ENCODE measurements at regions not wholly inside any gene's neighbourhood (a gene's known extent, or its start where the extent isn't known, plus 50 kb on each side); places are given as distances from the start of the nearest gene placed in this dataset.

GRCh38 chr4:15215109-15215508 is 212.7 kb upstream of the C1QTNF7 start:
- Histone ChIP-seq H3K9me3 (no peaks in the 10 kb centered on the region), H3K4me1 (ENCODE audit: control insufficient read depth in 1 of 2, low read depth in 2 of 2) (peaks cover 0 to 24% of the 10 kb centered on the region in 2 donors), H3K4me3 (peak overlapping the region; percentile 5), H3K36me3 (no peaks in the 10 kb centered on the region), H3K27me3 (replicated peaks; ENCODE audit: insufficient read depth) (no peaks in the 10 kb centered on the region), H3K27ac (peak overlapping the region in 1 of 2 donors; percentile 4)
- DNase-seq (ENCODE audit: low spot score) (no peak), ATAC-seq (ENCODE audit: insufficient number of reproducible peaks, low FRiP score, low read depth) (no peak)
- no peak for TF ChIP-seq CTCF (IDR thresholded peaks at IDR 0.05)

- Histone ChIP-seq H3K36me3 (no peaks in the 10 kb centered on the region), H3K4me3 (no peak overlapping the region), H3K27me3 (replicated peaks; ENCODE audit: insufficient read depth) (no peaks in the 10 kb centered on the region), H3K9me3 (no peaks in the 10 kb centered on the region), H3K4me1 (ENCODE audit: control insufficient read depth in 1 of 2, low read depth in 2 of 2) (peaks cover 0 to 5% of the 10 kb centered on the region in 2 donors), H3K27ac (no peak overlapping the region)
- ATAC-seq (ENCODE audit: insufficient number of reproducible peaks, low FRiP score, low read depth) (no peak), DNase-seq (ENCODE audit: low spot score) (no peak)
- TF ChIP-seq CTCF (IDR thresholded peaks at IDR 0.05): no peak
Measured at GRCh38 chr4:15226203-15226602, 201.6 kb upstream of the C1QTNF7 start.

- peak; percentile 75 for TF ChIP-seq CTCF (IDR thresholded peaks at IDR 0.05)
Measured at GRCh38 chr4:15231265-15232091, 196.4 kb upstream of the C1QTNF7 start.

GRCh38 chr4:15232366-15233263 is 195.2 kb upstream of the C1QTNF7 start:
- Histone ChIP-seq H3K27me3 (replicated peaks; ENCODE audit: insufficient read depth) (no peaks in the 10 kb centered on the region), H3K4me3 (peak overlapping the region; percentile 60), H3K4me1 (ENCODE audit: control insufficient read depth in 1 of 2, low read depth in 2 of 2) (peaks cover 40 to 69% of the 10 kb centered on the region in 2 donors), H3K9me3 (no peaks in the 10 kb centered on the region), H3K36me3 (no peaks in the 10 kb centered on the region), H3K27ac (peak overlapping the region; percentile 75 to 82)
- ATAC-seq (ENCODE audit: insufficient number of reproducible peaks, low FRiP score, low read depth): no peak
- no peak for TF ChIP-seq CTCF (IDR thresholded peaks at IDR 0.05)
- DNase-seq (ENCODE audit: low spot score): no peak

More at GRCh38 chr4:15231265-15232091, 196.4 kb upstream of the C1QTNF7 start:
- Histone ChIP-seq H3K4me3 (no peak overlapping the region), H3K9me3 (no peaks in the 10 kb centered on the region), H3K27me3 (replicated peaks; ENCODE audit: insufficient read depth) (no peaks in the 10 kb centered on the region), H3K36me3 (no peaks in the 10 kb centered on the region), H3K4me1 (ENCODE audit: control insufficient read depth in 1 of 2, low read depth in 2 of 2) (peaks cover 40 to 58% of the 10 kb centered on the region in 2 donors), H3K27ac (peak overlapping the region; percentile 75 to 82)
- peak; percentile 49 for DNase-seq (ENCODE audit: low spot score)
- ATAC-seq (ENCODE audit: insufficient number of reproducible peaks, low FRiP score, low read depth): peak; percentile 81

- Histone ChIP-seq H3K4me3 (peak overlapping the region; percentile 60), H3K4me1 (ENCODE audit: control insufficient read depth in 1 of 2, low read depth in 2 of 2) (peaks cover 40 to 75% of the 10 kb centered on the region in 2 donors), H3K27me3 (replicated peaks; ENCODE audit: insufficient read depth) (no peaks in the 10 kb centered on the region), H3K36me3 (no peaks in the 10 kb centered on the region), H3K27ac (peak overlapping the region; percentile 75 to 82), H3K9me3 (no peaks in the 10 kb centered on the region)
- DNase-seq (ENCODE audit: low spot score): no peak
- no peak for ATAC-seq (ENCODE audit: insufficient number of reproducible peaks, low FRiP score, low read depth)
- no peak for TF ChIP-seq CTCF (IDR thresholded peaks at IDR 0.05)
Measured at GRCh38 chr4:15233264-15233597, 194.6 kb upstream of the C1QTNF7 start.
